ENCODE measurements at regions not wholly inside any gene's neighbourhood (a gene's known extent, or its start where the extent isn't known, plus 50 kb on each side); places are given as distances from the start of the nearest gene placed in this dataset.

DNA sequence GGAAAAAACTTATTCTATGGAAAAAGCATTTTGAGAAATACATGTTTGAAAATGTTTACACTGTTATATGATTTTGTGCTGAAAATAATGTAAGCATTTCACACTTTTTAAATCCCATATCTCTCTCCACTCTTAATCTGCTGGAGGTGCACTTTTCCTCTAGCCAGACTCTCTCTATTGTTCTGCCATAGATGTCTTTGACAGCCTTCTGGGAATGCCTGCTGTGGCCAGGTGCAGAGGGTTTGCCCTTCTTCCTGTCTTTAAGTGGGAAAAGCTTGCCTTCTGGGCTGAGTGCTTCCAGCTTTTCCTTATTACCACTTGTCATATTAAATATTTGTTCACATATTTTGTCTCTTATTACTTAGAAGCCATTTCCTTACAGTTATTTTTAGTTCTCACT, 60.1 kb upstream of the PPM1H start:
- TF ChIP-seq, protein P1, sequence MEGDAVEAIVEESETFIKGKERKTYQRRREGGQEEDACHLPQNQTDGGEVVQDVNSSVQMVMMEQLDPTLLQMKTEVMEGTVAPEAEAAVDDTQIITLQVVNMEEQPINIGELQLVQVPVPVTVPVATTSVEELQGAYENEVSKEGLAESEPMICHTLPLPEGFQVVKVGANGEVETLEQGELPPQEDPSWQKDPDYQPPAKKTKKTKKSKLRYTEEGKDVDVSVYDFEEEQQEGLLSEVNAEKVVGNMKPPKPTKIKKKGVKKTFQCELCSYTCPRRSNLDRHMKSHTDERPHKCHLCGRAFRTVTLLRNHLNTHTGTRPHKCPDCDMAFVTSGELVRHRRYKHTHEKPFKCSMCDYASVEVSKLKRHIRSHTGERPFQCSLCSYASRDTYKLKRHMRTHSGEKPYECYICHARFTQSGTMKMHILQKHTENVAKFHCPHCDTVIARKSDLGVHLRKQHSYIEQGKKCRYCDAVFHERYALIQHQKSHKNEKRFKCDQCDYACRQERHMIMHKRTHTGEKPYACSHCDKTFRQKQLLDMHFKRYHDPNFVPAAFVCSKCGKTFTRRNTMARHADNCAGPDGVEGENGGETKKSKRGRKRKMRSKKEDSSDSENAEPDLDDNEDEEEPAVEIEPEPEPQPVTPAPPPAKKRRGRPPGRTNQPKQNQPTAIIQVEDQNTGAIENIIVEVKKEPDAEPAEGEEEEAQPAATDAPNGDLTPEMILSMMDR (IDR thresholded peaks at IDR 0.05), result no peak
- TF ChIP-seq EZH2 (IDR thresholded peaks at IDR 0.05; ENCODE audit: borderline replicate concordance, insufficient read depth, low read depth, low read length, poor library complexity, severe bottlenecking), result no peak
